BE2C (cell line): ENCODE measurements at regions not wholly inside any gene's neighbourhood (a gene's known extent, or its start where the extent isn't known, plus 50 kb on each side); places are given as distances from the start of the nearest gene placed in this dataset.
"Not testable (repeated sequence)": the region's sequence is repeated elsewhere in the genome, so short reads cannot be mapped to it uniquely, and the experiment has no call there.

ENCODE experiments used
- DNase-seq: peaks from one replicate; pipeline ENCODE4 v3.0.0-alpha.2; 2020
- H3K27me3 ChIP-seq: fragments of 250-450 bp; sonication (Bioruptor Pico); 2 replicates; pipeline ENCODE4 v1.5.1; 2020; ENCODE audit warnings: mild to moderate bottlenecking
- H3K36me3 ChIP-seq: fragments of 250-450 bp; sonication (Bioruptor Pico); 2 replicates; pipeline ENCODE4 v1.5.1; 2020; ENCODE audit warnings: mild to moderate bottlenecking
- H3K4me1 ChIP-seq: fragments of 250-450 bp; sonication (Bioruptor Pico); 2 replicates; pipeline ENCODE4 v1.5.1; 2020
- H3K4me3 ChIP-seq: 2 replicates; pipeline ENCODE4 v1.5.1; 2011; ENCODE audit warnings: low read depth, low read length
- H3K9me3 ChIP-seq: fragments of 250-450 bp; sonication (Bioruptor Pico); 2 replicates; pipeline ENCODE4 v1.5.1; 2020
- CTCF ChIP-seq: IDR thresholded peaks from 2 replicates; pipeline ENCODE4 v1.5.1; 2012; ENCODE audit warnings: mild to moderate bottlenecking, low read depth, low read length

- Histone ChIP-seq H3K4me1 (no peaks in the 10 kb centered on the region), H3K27me3 (no peaks in the 10 kb centered on the region), H3K36me3 (no peaks in the 10 kb centered on the region), H3K9me3 (no peaks in the 10 kb centered on the region), H3K4me3 (no peak overlapping the region)
- TF ChIP-seq CTCF = no peak
- DNase-seq = no peak
These were observed 219.5 kb upstream of the SLC39A10 start for GRCh38 chr2:195437521-195437920.

DNA sequence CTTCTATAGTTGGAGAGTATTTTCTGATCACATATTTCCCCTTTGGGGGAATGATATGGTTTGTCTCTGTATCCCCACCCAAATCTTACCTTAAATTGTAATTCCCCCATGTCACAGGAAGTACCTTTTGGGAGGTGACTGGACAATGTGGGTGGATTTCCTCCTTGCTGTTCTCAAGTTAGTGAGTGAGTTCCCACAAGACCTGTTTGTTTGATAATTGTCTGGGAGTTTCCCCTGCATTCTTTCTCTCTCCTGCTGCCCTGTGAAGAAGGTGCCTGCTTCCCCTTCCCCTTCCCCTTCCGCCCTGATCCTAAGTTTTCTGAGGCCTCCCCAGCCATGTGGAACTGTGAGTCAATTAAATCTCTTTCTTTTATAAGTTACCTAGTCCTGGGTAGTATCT, 222.7 kb upstream of the SLC39A10 start:
- H3K9me3 ChIP-seq = no peaks in the 10 kb centered on the region
- no peak for DNase-seq
- H3K36me3 ChIP-seq = no peaks in the 10 kb centered on the region
- H3K4me3 ChIP-seq = no peak overlapping the region
- no peak for TF ChIP-seq CTCF
- H3K4me1 ChIP-seq = no peaks in the 10 kb centered on the region
- no peaks in the 10 kb centered on the region for H3K27me3 ChIP-seq

DNA sequence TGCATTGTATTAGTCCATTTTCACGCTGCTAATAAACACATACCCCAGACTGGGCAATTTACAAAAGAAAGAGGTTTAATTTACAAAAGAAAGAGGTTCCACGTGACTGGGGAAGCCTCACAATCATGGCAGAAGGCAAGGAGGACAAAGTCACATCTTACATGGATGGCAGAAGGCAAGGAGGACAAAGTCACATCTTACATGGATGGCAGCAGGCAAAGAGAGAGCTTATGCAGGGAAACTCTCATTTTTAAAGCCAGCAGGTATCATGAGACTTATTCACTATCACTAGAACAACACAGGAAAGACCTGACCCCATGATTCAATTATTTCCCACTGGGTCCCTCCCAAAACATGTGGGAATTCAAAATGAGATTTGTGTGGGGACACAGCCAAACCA, 223.3 kb upstream of the SLC39A10 start:
- not testable (repeated sequence) for H3K9me3 ChIP-seq, H3K4me3 ChIP-seq, H3K27me3 ChIP-seq, DNase-seq, H3K4me1 ChIP-seq, H3K36me3 ChIP-seq

GRCh38 chr2:195428673-195429072, 228.4 kb upstream of the SLC39A10 start:
- no peak for DNase-seq
- no peaks in the 10 kb centered on the region for H3K27me3 ChIP-seq
- no peak for TF ChIP-seq CTCF
- H3K9me3 ChIP-seq = no peaks in the 10 kb centered on the region
- no peaks in the 10 kb centered on the region for H3K36me3 ChIP-seq
- H3K4me1 ChIP-seq = no peaks in the 10 kb centered on the region
- H3K4me3 ChIP-seq = no peak overlapping the region

GRCh38 chr2:195425328-195425727, 231.7 kb upstream of the SLC39A10 start:
- no peak for DNase-seq
- Histone ChIP-seq H3K4me3 (no peak overlapping the region), H3K27me3 (no peaks in the 10 kb centered on the region), H3K4me1 (no peaks in the 10 kb centered on the region), H3K36me3 (no peaks in the 10 kb centered on the region), H3K9me3 (no peaks in the 10 kb centered on the region)
- no peak for TF ChIP-seq CTCF

DNA sequence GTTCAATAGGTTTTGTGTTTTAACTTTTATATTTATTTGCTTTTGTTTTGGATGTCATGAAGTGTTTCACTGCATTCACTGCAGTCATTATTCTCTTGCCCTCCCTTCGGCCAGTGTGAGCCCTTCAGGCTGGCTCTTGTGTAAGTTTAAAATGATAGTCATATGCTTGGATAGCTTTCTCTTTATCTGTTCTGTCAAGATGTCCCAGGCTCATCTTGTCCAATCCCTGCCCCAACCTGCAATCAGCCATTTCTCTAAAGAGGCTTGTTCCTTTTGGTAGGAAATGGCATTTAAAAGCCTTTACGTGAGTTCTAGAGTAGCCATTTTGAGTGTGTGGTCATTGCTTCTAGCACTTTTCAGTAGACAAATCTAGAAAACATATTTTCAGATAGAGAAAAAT, 238.0 kb upstream of the SLC39A10 start:
- H3K9me3 ChIP-seq = no peaks in the 10 kb centered on the region; the same call in 1 of the 2 replicates
- H3K4me1 ChIP-seq = peaks cover 6% of the 10 kb centered on the region; the same call in 1 of the 2 replicates
- no peaks in the 10 kb centered on the region for H3K36me3 ChIP-seq
- DNase-seq = no peak
- no peaks in the 10 kb centered on the region for H3K27me3 ChIP-seq
- TF ChIP-seq CTCF = no peak
- no peak overlapping the region for H3K4me3 ChIP-seq

DNA sequence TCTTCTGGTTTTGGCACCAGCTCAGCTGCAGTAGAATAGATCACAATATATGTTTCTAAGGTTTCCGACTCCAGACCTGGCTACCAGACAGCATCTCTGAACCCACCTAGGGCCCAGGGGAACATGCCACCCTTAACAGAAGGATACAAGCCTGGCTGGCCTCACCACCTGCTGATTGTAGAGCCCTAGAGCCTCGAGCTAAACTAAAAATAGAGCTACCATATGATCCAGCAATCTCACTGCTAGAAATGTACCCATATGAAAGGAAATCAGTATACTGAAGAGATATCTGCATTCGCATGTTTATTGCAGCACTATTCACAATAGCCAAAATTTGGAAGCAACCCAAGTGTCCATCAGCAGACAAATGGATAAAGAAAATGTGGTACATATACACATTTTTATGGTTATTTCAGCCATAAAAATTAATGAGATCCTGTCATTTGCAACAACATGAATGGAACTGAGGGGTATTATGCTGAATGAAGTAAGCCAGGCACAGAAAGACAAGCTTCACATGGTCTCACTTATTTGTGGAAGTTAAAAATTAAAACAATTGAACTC, 242.4 kb upstream of the SLC39A10 start:
- no peak for TF ChIP-seq CTCF
- no peaks in the 10 kb centered on the region for H3K36me3 ChIP-seq
- peaks cover 6% of the 10 kb centered on the region; the same call in 1 of the 2 replicates for H3K4me1 ChIP-seq
- no peaks in the 10 kb centered on the region for H3K27me3 ChIP-seq
- H3K9me3 ChIP-seq = no peaks in the 10 kb centered on the region; the same call in 1 of the 2 replicates
- no peak overlapping the region for H3K4me3 ChIP-seq
- DNase-seq = no peak
